RWPE1 (cell line): ENCODE measurements at regions not wholly inside any gene's neighbourhood (a gene's known extent, or its start where the extent isn't known, plus 50 kb on each side); places are given as distances from the start of the nearest gene placed in this dataset.
"Not testable (repeated sequence)": the region's sequence is repeated elsewhere in the genome, so short reads cannot be mapped to it uniquely, and the experiment has no call there.

ENCODE experiments used
- CTCF ChIA-PET: fragments of 350-600 bp; sonication (Branson Sonifier 250); formaldehyde crosslinking; extraction: SDS; loops from one replicate; lab custom pipeline; 2021; lab: Yijun Ruan, JAX
- POLR2A ChIA-PET: fragments of 400-600 bp; formaldehyde crosslinking; extraction: SDS; loops from one replicate; lab custom pipeline; 2020; ENCODE audit warnings: antibody characterized with exemption; ENCODE audit not compliant: low non-redundant PET; lab: Yijun Ruan, JAX
- DNase-seq: peaks from one replicate; pipeline ENCODE4 v3.0.0; 2012; ENCODE audit warnings: low spot score
- H3K27ac ChIP-seq: fragments of 450-650 bp; 2 replicates; pipeline ENCODE4 v1.5.1; 2017
- CTCF ChIP-seq: fragments of 450-650 bp; conservative IDR thresholded peaks from 2 replicates; pipeline ENCODE4 v1.5.1; 2017; ENCODE audit warnings: low read depth, mild to moderate bottlenecking

GRCh38 chr4:188722911-188723310 lies 583.7 kb downstream of the TRIML1 start:
- POLR2A ChIA-PET, result no interaction called here
- no peak overlapping the region for H3K27ac ChIP-seq
- TF ChIP-seq CTCF, result no peak
- DNase-seq, result no peak
- CTCF ChIA-PET, result interaction anchor here (0.6 to 0.7 kb wide), 2 partner anchors 40 to 1276 kb away, joined by 3 read pairs; no protein-coding TSS in a partner anchor

GRCh38 chr4:188727746-188728145 lies 588.5 kb downstream of the TRIML1 start:
- no peak for DNase-seq
- POLR2A ChIA-PET, result no interaction called here
- H3K27ac ChIP-seq, result no peak overlapping the region
- no peak for TF ChIP-seq CTCF
- CTCF ChIA-PET, result no interaction called here

GRCh38 chr4:188728359-188728758 lies 589.1 kb downstream of the TRIML1 start:
- POLR2A ChIA-PET, result no interaction called here
- H3K27ac ChIP-seq, result no peak overlapping the region
- no peak for TF ChIP-seq CTCF

GRCh38 chr4:188732131-188732530 lies 592.9 kb downstream of the TRIML1 start:
- POLR2A ChIA-PET, result no interaction called here
- no peak for TF ChIP-seq CTCF
- H3K27ac ChIP-seq, result no peak overlapping the region
- CTCF ChIA-PET, result no interaction called here
- no peak for DNase-seq

More at GRCh38 chr4:188728359-188728758, 589.1 kb downstream of the TRIML1 start:
- CTCF ChIA-PET, result no interaction called here
- DNase-seq, result no peak

- no peak for TF ChIP-seq CTCF
- H3K27ac ChIP-seq, result no peak overlapping the region
- CTCF ChIA-PET, result no interaction called here
- DNase-seq, result no peak
- POLR2A ChIA-PET, result no interaction called here
Measured at GRCh38 chr4:188735082-188735481, 595.8 kb downstream of the TRIML1 start.

GRCh38 chr4:188737251-188738002 lies 598.2 kb downstream of the TRIML1 start:
- DNase-seq, result no peak
- ChIA-PET CTCF (no interaction called here), POLR2A (no interaction called here)
- no peak overlapping the region for H3K27ac ChIP-seq
- no peak for TF ChIP-seq CTCF

GRCh38 chr4:188738290-188738689 lies 599.0 kb downstream of the TRIML1 start:
- CTCF ChIA-PET, DNase-seq: not testable (repeated sequence)

GRCh38 chr4:188740172-188740571 lies 600.9 kb downstream of the TRIML1 start:
- POLR2A ChIA-PET, CTCF ChIA-PET, H3K27ac ChIP-seq, DNase-seq: not testable (repeated sequence)

More at GRCh38 chr4:188738290-188738689, 599.0 kb downstream of the TRIML1 start:
- H3K27ac ChIP-seq, POLR2A ChIA-PET: not testable (repeated sequence)

GRCh38 chr4:188740791-188741190 lies 601.5 kb downstream of the TRIML1 start:
- H3K27ac ChIP-seq, CTCF ChIA-PET, DNase-seq, POLR2A ChIA-PET: not testable (repeated sequence)
